Bronchial epithelial cell (primary cell): ENCODE measurements at regions not wholly inside any gene's neighbourhood (a gene's known extent, or its start where the extent isn't known, plus 50 kb on each side); places are given as distances from the start of the nearest gene placed in this dataset.
A peak's percentile ranks its signal among the peaks of the same experiment; 100 is the strongest.
"Not testable (repeated sequence)": the region's sequence is repeated elsewhere in the genome, so short reads cannot be mapped to it uniquely, and the experiment has no call there.

ENCODE experiments used
- DNase-seq: peaks from one replicate; pipeline ENCODE4 v3.0.0-alpha.2; 2010; ENCODE audit warnings: low read depth
- FAIRE-seq: peaks from 2 replicates; lab custom pipeline; 2011; peaks lifted over from hg19 to GRCh38; lab: Jason Lieb, UNC
- H3K27me3 ChIP-seq: 2 replicates; pipeline ENCODE4 v1.5.1; 2011; ENCODE audit warnings: low read length; ENCODE audit not compliant: control insufficient read depth, insufficient read depth
- H3K36me3 ChIP-seq: 2 replicates; pipeline ENCODE4 v1.5.1; 2011; ENCODE audit warnings: low read length; ENCODE audit not compliant: control insufficient read depth, insufficient read depth
- H3K4me3 ChIP-seq: 2 replicates; pipeline ENCODE4 v1.5.1; 2011; ENCODE audit warnings: mild to moderate bottlenecking, low read depth, low read length, control low read depth
- TF ChIP-seq, protein P1 (sequence below): IDR thresholded peaks from 2 replicates; pipeline ENCODE4 v1.5.1; 2011; ENCODE audit warnings: mild to moderate bottlenecking, moderate library complexity, low read length, control low read depth, inconsistent platforms; ENCODE audit not compliant: insufficient read depth, severe bottlenecking

DNA sequence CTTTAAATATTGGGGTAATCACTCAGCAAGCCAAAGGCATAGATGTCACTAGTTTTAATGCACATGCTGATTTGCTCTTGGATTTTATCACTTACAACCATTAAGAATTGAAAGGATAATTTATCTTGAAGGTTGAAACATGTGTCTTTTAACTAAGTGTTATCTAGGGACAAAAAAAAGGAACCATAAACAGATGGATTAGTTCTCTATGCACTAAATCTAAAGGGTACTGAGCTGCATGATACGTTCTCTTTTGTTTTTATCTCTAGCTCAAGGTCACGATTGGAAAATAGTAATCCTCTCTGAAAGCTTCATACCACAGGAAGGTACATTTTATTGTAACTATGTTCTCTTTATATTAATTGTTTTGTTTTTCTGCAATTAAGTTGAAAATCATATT, 1426.6 kb downstream of the GRIK2 start:
- Histone ChIP-seq H3K27me3 (no peaks in the 10 kb centered on the region), H3K36me3 (no peaks in the 10 kb centered on the region), H3K4me3 (no peak overlapping the region)
- DNase-seq (no peak), FAIRE-seq (no peak)
- TF ChIP-seq, protein P1, sequence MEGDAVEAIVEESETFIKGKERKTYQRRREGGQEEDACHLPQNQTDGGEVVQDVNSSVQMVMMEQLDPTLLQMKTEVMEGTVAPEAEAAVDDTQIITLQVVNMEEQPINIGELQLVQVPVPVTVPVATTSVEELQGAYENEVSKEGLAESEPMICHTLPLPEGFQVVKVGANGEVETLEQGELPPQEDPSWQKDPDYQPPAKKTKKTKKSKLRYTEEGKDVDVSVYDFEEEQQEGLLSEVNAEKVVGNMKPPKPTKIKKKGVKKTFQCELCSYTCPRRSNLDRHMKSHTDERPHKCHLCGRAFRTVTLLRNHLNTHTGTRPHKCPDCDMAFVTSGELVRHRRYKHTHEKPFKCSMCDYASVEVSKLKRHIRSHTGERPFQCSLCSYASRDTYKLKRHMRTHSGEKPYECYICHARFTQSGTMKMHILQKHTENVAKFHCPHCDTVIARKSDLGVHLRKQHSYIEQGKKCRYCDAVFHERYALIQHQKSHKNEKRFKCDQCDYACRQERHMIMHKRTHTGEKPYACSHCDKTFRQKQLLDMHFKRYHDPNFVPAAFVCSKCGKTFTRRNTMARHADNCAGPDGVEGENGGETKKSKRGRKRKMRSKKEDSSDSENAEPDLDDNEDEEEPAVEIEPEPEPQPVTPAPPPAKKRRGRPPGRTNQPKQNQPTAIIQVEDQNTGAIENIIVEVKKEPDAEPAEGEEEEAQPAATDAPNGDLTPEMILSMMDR: no peak

DNA sequence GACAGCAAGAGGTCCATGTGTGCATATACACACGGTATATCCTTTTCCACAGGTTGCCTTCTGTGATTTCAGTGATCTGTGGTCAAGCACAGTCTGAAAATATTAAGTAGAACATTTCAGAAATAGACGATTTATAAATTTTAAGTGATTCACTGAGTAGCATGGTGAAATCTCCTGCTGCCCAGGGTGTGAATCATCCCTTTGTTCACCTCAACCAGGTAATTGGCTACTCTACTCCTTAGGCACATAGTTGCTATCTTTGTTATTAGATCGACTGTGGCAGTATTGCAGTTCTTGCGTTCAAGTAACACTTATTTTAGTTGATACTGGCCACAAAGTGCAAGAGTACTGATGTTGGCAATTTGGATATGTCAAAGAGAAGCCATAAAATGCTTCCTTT, 1421.7 kb downstream of the GRIK2 start:
- peak; percentile 48 for DNase-seq
- TF ChIP-seq, protein P1: no peak
- Histone ChIP-seq H3K4me3 (no peak overlapping the region), H3K36me3 (no peaks in the 10 kb centered on the region), H3K27me3 (no peaks in the 10 kb centered on the region)
- no peak for FAIRE-seq

DNA sequence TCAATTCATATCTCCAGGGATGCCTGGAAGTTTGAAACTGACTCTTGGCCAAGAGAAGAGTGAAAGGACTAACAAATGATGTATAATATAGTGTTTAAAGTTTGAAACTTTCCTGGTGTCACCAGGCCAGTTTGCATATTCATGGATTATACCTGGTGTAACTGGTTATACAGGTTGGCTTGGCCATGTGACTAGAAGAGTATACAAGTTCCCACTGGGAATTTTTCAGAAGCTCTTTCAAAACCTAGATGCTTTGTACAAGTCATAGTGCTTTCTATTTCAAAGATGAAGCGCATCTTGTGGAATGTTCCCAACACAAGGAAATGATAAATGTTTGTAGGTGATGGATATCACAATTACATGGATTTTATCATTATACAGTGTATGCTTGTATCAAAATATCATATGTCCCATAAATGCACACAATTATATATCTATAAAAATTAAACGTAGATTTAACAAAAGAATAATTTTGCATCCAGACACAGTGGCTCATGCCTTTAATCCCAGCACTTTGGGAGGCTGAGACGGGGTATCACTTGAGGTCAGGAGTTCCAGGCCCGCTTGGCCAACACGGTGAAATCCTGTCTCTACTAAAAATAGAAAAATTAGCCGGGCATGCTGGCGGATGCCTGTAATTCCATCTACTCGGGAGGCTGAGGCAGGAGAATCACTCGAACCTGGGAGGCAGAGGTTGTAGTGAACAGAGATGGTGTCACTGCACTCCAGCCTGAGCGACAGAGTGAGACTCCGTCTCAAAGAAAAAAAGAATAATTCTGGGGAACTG, 1420.2 kb downstream of the GRIK2 start:
- TF ChIP-seq, protein P1: no peak
- FAIRE-seq (no peak), DNase-seq (peak; percentile 64)
- Histone ChIP-seq H3K4me3 (no peak overlapping the region), H3K36me3 (no peaks in the 10 kb centered on the region), H3K27me3 (no peaks in the 10 kb centered on the region)

DNA sequence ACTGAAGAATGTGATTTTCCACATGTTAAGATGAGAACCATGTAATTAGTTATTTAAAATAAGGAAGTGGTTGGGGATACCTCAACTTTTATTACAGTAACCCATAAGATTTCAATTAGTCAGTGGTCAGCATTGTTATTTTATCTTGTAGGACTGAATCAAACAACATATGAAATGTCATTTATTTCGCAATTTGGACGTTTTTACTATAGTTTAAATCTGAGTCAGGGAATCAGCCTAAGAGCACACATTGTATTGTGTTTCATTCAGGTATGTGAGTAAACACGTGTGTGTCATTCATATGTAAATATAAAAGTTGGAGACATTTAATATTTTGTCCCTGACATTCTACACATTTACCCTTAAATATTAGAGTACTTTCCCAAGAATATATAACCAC, 1418.7 kb downstream of the GRIK2 start:
- DNase-seq (peak; percentile 81), FAIRE-seq (no peak)
- Histone ChIP-seq H3K36me3 (no peaks in the 10 kb centered on the region), H3K27me3 (no peaks in the 10 kb centered on the region), H3K4me3 (no peak overlapping the region)
- TF ChIP-seq, protein P1: no peak

DNA sequence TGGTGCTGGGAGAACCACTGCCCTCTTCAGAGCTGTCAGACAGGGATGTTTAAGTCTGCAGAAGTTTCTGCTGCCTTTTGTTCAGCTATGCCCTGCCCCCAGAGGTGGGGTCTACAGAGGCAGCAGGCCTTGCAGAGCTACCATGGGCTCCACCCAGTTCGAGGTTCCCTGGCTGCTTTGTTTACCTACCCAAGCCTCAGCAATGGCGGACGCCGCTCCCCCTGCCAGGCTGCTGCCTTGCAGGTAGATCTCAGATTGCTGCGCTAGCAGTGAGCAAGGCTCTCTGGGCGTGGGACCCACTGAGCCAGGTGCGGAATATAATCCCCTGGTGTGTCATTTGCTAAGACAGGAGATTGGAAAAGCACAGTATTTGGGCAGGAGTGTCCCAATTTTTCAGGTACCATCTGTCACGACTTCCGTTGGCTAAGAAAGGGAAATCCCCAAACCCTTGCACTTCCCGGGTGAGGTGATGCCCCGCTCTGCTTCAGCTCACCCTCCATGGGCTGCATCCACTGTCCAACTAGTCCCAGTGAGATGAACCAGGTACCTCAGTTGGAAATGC, 1415.5 kb downstream of the GRIK2 start:
- not testable (repeated sequence) for H3K36me3 ChIP-seq, H3K4me3 ChIP-seq, H3K27me3 ChIP-seq, DNase-seq, FAIRE-seq

DNA sequence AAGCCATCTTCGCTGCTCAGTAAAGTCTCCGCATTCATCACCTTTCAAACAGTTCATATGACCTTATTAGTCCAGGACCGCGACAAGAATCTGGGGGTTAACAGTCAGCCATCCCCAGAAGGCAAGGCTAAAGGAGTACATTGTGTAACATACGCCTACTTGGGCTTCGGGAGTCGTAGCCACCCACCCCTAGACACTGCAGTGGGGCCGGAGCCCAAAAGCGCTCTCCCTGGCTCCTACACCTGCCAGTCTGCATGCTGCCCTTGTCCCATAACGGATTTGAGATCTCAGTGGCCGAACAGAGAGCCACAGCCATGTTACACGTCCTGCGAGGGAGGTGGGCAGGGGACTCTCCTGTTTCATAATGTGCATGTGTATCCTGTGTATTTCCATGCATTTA, 1405.5 kb downstream of the GRIK2 start:
- no peak for DNase-seq
- Histone ChIP-seq H3K36me3 (no peaks in the 10 kb centered on the region), H3K27me3 (no peaks in the 10 kb centered on the region), H3K4me3 (no peak overlapping the region)
- TF ChIP-seq, protein P1: no peak
- FAIRE-seq: no peak
